ENCODE measurements at regions not wholly inside any gene's neighbourhood (a gene's known extent, or its start where the extent isn't known, plus 50 kb on each side); places are given as distances from the start of the nearest gene placed in this dataset. TPM values are rescaled to one million over a fixed set of nuclear protein-coding genes. Genes with fewer than 3 reads are reported as not detected.

DNA sequence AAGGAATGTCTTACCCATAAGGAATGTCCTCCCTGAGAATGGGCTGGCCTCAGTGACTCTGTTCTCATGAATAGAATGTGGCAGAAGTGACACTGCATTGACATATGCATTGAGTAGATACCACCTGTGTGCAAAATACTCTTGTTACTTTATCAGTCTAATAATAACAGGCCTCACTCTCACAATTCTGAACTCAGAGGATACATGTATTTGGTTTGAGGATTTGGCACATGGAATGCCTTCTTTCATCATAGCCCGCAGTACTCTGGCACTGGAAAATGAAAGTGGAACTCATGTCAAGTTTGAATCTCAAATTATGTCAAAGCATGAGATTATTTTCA is 52.9 kb upstream of the PLCB4 start:
- DNase-seq (ENCODE audit: low read depth): peak; percentile 40
- H3K4me3 ChIP-seq (ENCODE audit: low read depth, low read length): no peak overlapping the region
- TF ChIP-seq, protein P1, sequence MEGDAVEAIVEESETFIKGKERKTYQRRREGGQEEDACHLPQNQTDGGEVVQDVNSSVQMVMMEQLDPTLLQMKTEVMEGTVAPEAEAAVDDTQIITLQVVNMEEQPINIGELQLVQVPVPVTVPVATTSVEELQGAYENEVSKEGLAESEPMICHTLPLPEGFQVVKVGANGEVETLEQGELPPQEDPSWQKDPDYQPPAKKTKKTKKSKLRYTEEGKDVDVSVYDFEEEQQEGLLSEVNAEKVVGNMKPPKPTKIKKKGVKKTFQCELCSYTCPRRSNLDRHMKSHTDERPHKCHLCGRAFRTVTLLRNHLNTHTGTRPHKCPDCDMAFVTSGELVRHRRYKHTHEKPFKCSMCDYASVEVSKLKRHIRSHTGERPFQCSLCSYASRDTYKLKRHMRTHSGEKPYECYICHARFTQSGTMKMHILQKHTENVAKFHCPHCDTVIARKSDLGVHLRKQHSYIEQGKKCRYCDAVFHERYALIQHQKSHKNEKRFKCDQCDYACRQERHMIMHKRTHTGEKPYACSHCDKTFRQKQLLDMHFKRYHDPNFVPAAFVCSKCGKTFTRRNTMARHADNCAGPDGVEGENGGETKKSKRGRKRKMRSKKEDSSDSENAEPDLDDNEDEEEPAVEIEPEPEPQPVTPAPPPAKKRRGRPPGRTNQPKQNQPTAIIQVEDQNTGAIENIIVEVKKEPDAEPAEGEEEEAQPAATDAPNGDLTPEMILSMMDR (IDR thresholded peaks at IDR 0.05; ENCODE audit: insufficient read depth, low read depth, low read length): no peak

- TF ChIP-seq, protein P1 (IDR thresholded peaks at IDR 0.05; ENCODE audit: insufficient read depth, low read depth, low read length): no peak
- no peak for DNase-seq (ENCODE audit: low read depth)
- no peak overlapping the region for H3K4me3 ChIP-seq (ENCODE audit: low read depth, low read length)
These were observed 50.5 kb upstream of the PLCB4 start for GRCh38 chr20:9018346-9018745.

Small RNAs in the stretch of these regions (small RNA-seq; reads per million reads assigned to genes)
- gene RF00017: not detected
